GM12878 (cell line): ENCODE measurements at regions not wholly inside any gene's neighbourhood (a gene's known extent, or its start where the extent isn't known, plus 50 kb on each side); places are given as distances from the start of the nearest gene placed in this dataset.

ENCODE experiments used
- ATAC-seq: fragments of 200-7000 bp; cut with Tn5 transposase; 3 replicates; pipeline ENCODE4 v1.9.1; 2020; ENCODE audit warnings: mild to moderate bottlenecking, moderate library complexity
- BruUV-seq: library from RNA; stranded (reverse); fragments of 400-500 nt; replicated peaks from 2 replicates; lab custom pipeline; 2021; lab: Mats Ljungman, UMichigan
- CTCF ChIA-PET: fragments of 300-600 bp; sonication (Branson Sonifier 250); formaldehyde crosslinking; extraction: SDS; loops from one replicate; lab custom pipeline; 2021; ENCODE audit warnings: inconsistent platforms; lab: Yijun Ruan, JAX
- POLR2A ChIA-PET: fragments of 350-600 bp; formaldehyde crosslinking; extraction: SDS; loops from one replicate; lab custom pipeline; 2021; ENCODE audit warnings: inconsistent platforms; lab: Charles Lee
- RAD21 ChIA-PET: fragments of 300-600 bp; sonication (Branson Sonifier 250); formaldehyde crosslinking; loops from one replicate; lab custom pipeline; 2023; ENCODE audit warnings: antibody characterized with exemption; ENCODE audit not compliant: unreplicated experiment; lab: Charles Lee
- SMC1A ChIA-PET: fragments of 300-600 bp; sonication (Branson Sonifier 250); formaldehyde crosslinking; loops from one replicate; lab custom pipeline; 2023; ENCODE audit not compliant: unreplicated experiment, uncharacterized antibody; lab: Charles Lee
- DNase-seq: peaks from one replicate; pipeline ENCODE4 v3.0.0-alpha.2; 2011; ENCODE audit warnings: low read depth, low spot score
- FAIRE-seq: peaks from 3 replicates; lab custom pipeline; 2011; peaks lifted over from hg19 to GRCh38; lab: Jason Lieb, UNC
- H2AFZ ChIP-seq: 2 replicates; pipeline ENCODE4 v1.6.0; 2011; ENCODE audit warnings: low read depth, low read length, control low read depth; ENCODE audit not compliant: control insufficient read depth
- H3K27ac ChIP-seq: 2 replicates; pipeline ENCODE4 v1.5.1; 2011; ENCODE audit warnings: control low read depth; ENCODE audit not compliant: control insufficient read depth, insufficient read depth
- H3K27me3 ChIP-seq, 2 experiments: replicated peaks in 1 of 2; 2 replicates each; pipeline versions ENCODE4 v1.6.0 to v1.6.1; 2011; ENCODE audit warnings: low read length in 1 of 2; ENCODE audit not compliant: control insufficient read depth in 2 of 2, insufficient read depth in 2 of 2
- H3K36me3 ChIP-seq, 2 experiments: 2 replicates each; pipeline ENCODE4 v1.5.1; 2011; ENCODE audit warnings: low read length in 1 of 2; ENCODE audit not compliant: control insufficient read depth in 2 of 2, insufficient read depth in 2 of 2
- H3K4me1 ChIP-seq: 2 replicates; pipeline ENCODE4 v1.6.1; 2011; ENCODE audit warnings: mild to moderate bottlenecking, low read length, moderate library complexity, mixed read lengths; ENCODE audit not compliant: control insufficient read depth, insufficient read depth
- H3K4me2 ChIP-seq: 2 replicates; pipeline ENCODE4 v1.6.0; 2011; ENCODE audit warnings: control low read depth; ENCODE audit not compliant: control insufficient read depth, insufficient read depth
- H3K4me3 ChIP-seq: fragments of 200-600 bp; sonication (generic); 2 replicates; pipeline ENCODE4 v1.5.1; 2016
- H3K79me2 ChIP-seq: 2 replicates; pipeline ENCODE4 v1.6.0; 2011; ENCODE audit warnings: low read length; ENCODE audit not compliant: control insufficient read depth, insufficient read depth
- H3K9ac ChIP-seq: 2 replicates; pipeline ENCODE4 v1.8.0; 2011; ENCODE audit warnings: low read length, control low read depth, mixed read lengths; ENCODE audit not compliant: control insufficient read depth, insufficient read depth
- H3K9me3 ChIP-seq: replicated peaks from 3 replicates; pipeline ENCODE4 v1.5.1; 2011; ENCODE audit warnings: mild to moderate bottlenecking, low read length; ENCODE audit not compliant: control insufficient read depth, insufficient read depth
- H4K20me1 ChIP-seq: 2 replicates; pipeline ENCODE4 v1.6.0; 2011; ENCODE audit not compliant: control insufficient read depth, insufficient read depth
- CBX3 ChIP-seq: fragments of 200-600 bp; sonication (generic); IDR thresholded peaks from 2 replicates; pipeline ENCODE4 v1.6.1; 2016; ENCODE audit warnings: low read depth, borderline replicate concordance
- CHD1 ChIP-seq: IDR thresholded peaks from 2 replicates; pipeline ENCODE4 v1.6.1; 2012; ENCODE audit warnings: low read depth, low read length, improper control_type of control experiment
- DPF2 ChIP-seq: fragments of 450-650 bp; IDR thresholded peaks from 2 replicates; pipeline ENCODE4 v1.6.1; 2017; ENCODE audit warnings: mild to moderate bottlenecking
- IRF4 ChIP-seq: IDR thresholded peaks from 2 replicates; pipeline ENCODE4 v1.6.1; 2011; ENCODE audit warnings: low read depth, low read length
- MTA2 ChIP-seq: fragments of 450-650 bp; IDR thresholded peaks from 2 replicates; pipeline ENCODE4 v1.6.1; 2016; ENCODE audit warnings: low read depth, mild to moderate bottlenecking, moderate library complexity
- MXI1 ChIP-seq: fragments of 150-350 bp; IDR thresholded peaks from 2 replicates; pipeline ENCODE4 v1.6.1; 2011; ENCODE audit warnings: low read depth, mild to moderate bottlenecking, inconsistent platforms, low read length, improper control_type of control experiment
- MYB ChIP-seq: fragments of 150-350 bp; IDR thresholded peaks from 2 replicates; pipeline ENCODE4 v1.6.1; 2014; ENCODE audit warnings: mild to moderate bottlenecking, low read depth, low read length, borderline replicate concordance
- PAX8 ChIP-seq: fragments of 450-650 bp; IDR thresholded peaks from 2 replicates; pipeline ENCODE4 v1.6.1; 2017; ENCODE audit warnings: mild to moderate bottlenecking, moderate library complexity
- PML ChIP-seq: IDR thresholded peaks from 2 replicates; pipeline ENCODE4 v1.6.1; 2012; ENCODE audit warnings: low read length, inconsistent platforms
- STAT1 ChIP-seq: fragments of 450-650 bp; conservative IDR thresholded peaks from 2 replicates; pipeline ENCODE4 v1.6.1; 2014; ENCODE audit warnings: antibody characterized with exemption, mild to moderate bottlenecking
- STAT3 ChIP-seq: IDR thresholded peaks from 2 replicates; pipeline ENCODE4 v1.6.1; 2011; ENCODE audit warnings: low read depth, low read length, improper control_type of control experiment
- ZNF622 ChIP-seq: fragments of 450-650 bp; IDR thresholded peaks from 2 replicates; pipeline ENCODE4 v1.6.1; 2017; ENCODE audit warnings: mild to moderate bottlenecking, inconsistent platforms
- WGBS: methylation state at CpG from one replicate; pipeline ENCODE4 v1.1.6; 2016; ENCODE audit warnings: low lambda C conversion rate; ENCODE audit not compliant: insufficient replicate concordance, insufficient coverage; ENCODE audit errors: missing lambda C conversion rate; 5-methylcytosine and 5-hydroxymethylcytosine counted together
- in situ Hi-C: fragments of 300-500 bp; cut with MboI; formaldehyde crosslinking; loops from 9 replicates; pipeline ENCODE4 v1.14.3; 2018; ENCODE audit warnings: mixed read lengths
- intact Hi-C: fragments of 100-400 bp; cut with micrococcal nuclease; formaldehyde crosslinking; loops from one replicate; pipeline ENCODE4 v1.14.2; 2022; ENCODE audit not compliant: unreplicated experiment
- TF ChIP-seq, protein P1 (sequence below): fragments of 450-650 bp; formaldehyde crosslinking; IDR thresholded peaks from 2 replicates; pipeline ENCODE4 v1.4.0; 2022; ENCODE audit warnings: mild to moderate bottlenecking, moderate library complexity
- TF ChIP-seq, protein P2 (sequence below): IDR thresholded peaks from 2 replicates; pipeline ENCODE4 v1.6.1; 2012; ENCODE audit warnings: low read length, inconsistent platforms
- TF ChIP-seq, protein P3 (sequence below): IDR thresholded peaks from 2 replicates; pipeline ENCODE4 v1.6.1; 2011; ENCODE audit warnings: mild to moderate bottlenecking, low read depth, low read length, moderate library complexity; ENCODE audit not compliant: insufficient replicate concordance
- TF ChIP-seq, protein P4 (sequence below): IDR thresholded peaks from 2 replicates; pipeline ENCODE4 v1.6.1; 2011; ENCODE audit warnings: borderline replicate concordance, low read depth, mild to moderate bottlenecking, moderate library complexity, low read length; ENCODE audit not compliant: insufficient read depth, poor library complexity, severe bottlenecking
- TF ChIP-seq, protein P5 (sequence below): fragments of 450-650 bp; IDR thresholded peaks from 2 replicates; pipeline ENCODE4 v1.6.1; 2014; ENCODE audit warnings: mild to moderate bottlenecking

DNA sequence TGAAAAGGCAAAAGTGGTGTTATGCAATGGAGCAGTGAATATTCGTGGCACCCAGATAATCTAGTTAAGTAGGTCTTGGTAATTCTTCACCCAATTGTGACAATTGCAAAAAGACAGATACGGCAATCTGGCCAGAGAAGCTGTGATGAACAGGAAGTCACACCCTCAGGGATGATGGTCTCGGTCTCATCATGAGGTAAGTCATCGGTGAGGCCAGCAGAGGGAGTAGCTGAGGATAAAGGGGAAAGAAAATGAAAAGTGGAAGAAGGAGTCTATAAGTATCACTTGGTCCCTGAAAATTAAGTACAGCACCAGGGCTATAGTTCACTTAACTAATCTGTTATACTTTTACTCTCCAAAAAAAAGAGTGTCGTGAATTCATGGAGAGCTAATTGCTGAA lies 258.8 kb upstream of the NCAM2 start (continued):
- TF ChIP-seq, protein P1, sequence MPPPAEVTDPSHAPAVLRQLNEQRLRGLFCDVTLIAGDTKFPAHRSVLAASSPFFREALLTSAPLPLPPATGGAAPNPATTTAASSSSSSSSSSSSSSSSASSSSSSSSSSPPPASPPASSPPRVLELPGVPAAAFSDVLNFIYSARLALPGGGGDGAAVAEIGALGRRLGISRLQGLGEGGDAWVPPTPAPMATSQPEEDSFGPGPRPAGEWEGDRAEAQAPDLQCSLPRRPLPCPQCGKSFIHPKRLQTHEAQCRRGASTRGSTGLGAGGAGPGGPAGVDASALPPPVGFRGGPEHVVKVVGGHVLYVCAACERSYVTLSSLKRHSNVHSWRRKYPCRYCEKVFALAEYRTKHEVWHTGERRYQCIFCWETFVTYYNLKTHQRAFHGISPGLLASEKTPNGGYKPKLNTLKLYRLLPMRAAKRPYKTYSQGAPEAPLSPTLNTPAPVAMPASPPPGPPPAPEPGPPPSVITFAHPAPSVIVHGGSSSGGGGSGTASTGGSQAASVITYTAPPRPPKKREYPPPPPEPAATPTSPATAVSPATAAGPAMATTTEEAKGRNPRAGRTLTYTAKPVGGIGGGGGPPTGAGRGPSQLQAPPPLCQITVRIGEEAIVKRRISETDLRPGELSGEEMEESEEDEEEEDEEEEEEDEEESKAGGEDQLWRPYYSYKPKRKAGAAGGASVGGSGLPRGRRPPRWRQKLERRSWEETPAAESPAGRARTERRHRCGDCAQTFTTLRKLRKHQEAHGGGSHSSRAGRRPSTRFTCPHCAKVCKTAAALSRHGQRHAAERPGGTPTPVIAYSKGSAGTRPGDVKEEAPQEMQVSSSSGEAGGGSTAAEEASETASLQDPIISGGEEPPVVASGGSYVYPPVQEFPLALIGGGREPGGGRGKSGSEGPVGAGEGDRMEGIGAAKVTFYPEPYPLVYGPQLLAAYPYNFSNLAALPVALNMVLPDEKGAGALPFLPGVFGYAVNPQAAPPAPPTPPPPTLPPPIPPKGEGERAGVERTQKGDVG (CRISPR knock-in tag), result no peak
- TF ChIP-seq CHD1 (no peak), IRF4 (no peak), PML (no peak), CBX3 (no peak)

DNA sequence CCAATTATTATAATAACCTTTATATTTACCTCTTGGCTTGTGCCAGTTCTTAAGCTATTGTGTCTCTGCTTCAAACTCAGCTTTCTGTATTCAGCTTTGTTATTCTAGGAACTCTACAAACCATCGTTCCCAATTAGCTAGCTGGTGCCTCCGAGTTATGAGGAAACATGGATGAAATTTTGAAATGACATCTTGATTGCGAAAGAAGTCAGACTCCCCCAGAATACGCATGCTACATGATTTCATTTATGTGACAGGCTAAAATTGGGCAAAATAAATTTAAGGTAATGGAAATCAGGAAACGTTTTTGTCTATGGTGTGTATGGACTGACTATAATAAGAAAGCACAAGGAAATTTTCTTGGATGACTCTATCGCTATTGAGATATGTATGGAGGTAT lies 256.8 kb upstream of the NCAM2 start:
- Histone ChIP-seq H3K9me3 (no peaks in the 10 kb centered on the region; the same call in 2 of the 3 replicates), H3K4me3 (no peak overlapping the region), H3K9ac (no peak overlapping the region), H4K20me1 (no peaks in the 10 kb centered on the region), H3K4me2 (no peak overlapping the region), H3K36me3 (no peaks in the 10 kb centered on the region), H3K79me2 (no peaks in the 10 kb centered on the region), H2AFZ (no peak overlapping the region), H3K4me1 (no peaks in the 10 kb centered on the region), H3K27ac (no peak overlapping the region), H3K27me3 (no peaks in the 10 kb centered on the region)
- BruUV-seq, result no TSS peak
- in situ Hi-C loops (no loop called here), intact Hi-C loops (no loop called here)
- ChIA-PET RAD21 (no interaction called here), CTCF (no interaction called here), POLR2A (no interaction called here), SMC1A (no interaction called here)
- WGBS, result 25% methylated on average over 6 of the region's 6 CpGs
- ATAC-seq (no peak), DNase-seq (no peak), FAIRE-seq (no peak)
- TF ChIP-seq MYB (no peak), DPF2 (no peak), PAX8 (no peak), MXI1 (no peak), STAT3 (no peak), MTA2 (no peak), STAT1 (no peak), ZNF622 (no peak)
- TF ChIP-seq, protein P2, sequence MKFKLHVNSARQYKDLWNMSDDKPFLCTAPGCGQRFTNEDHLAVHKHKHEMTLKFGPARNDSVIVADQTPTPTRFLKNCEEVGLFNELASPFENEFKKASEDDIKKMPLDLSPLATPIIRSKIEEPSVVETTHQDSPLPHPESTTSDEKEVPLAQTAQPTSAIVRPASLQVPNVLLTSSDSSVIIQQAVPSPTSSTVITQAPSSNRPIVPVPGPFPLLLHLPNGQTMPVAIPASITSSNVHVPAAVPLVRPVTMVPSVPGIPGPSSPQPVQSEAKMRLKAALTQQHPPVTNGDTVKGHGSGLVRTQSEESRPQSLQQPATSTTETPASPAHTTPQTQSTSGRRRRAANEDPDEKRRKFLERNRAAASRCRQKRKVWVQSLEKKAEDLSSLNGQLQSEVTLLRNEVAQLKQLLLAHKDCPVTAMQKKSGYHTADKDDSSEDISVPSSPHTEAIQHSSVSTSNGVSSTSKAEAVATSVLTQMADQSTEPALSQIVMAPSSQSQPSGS, result no peak
- TF ChIP-seq, protein P3, sequence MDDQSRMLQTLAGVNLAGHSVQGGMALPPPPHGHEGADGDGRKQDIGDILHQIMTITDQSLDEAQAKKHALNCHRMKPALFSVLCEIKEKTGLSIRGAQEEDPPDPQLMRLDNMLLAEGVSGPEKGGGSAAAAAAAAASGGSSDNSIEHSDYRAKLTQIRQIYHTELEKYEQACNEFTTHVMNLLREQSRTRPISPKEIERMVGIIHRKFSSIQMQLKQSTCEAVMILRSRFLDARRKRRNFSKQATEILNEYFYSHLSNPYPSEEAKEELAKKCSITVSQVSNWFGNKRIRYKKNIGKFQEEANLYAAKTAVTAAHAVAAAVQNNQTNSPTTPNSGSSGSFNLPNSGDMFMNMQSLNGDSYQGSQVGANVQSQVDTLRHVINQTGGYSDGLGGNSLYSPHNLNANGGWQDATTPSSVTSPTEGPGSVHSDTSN, result no peak
- TF ChIP-seq, protein P4, sequence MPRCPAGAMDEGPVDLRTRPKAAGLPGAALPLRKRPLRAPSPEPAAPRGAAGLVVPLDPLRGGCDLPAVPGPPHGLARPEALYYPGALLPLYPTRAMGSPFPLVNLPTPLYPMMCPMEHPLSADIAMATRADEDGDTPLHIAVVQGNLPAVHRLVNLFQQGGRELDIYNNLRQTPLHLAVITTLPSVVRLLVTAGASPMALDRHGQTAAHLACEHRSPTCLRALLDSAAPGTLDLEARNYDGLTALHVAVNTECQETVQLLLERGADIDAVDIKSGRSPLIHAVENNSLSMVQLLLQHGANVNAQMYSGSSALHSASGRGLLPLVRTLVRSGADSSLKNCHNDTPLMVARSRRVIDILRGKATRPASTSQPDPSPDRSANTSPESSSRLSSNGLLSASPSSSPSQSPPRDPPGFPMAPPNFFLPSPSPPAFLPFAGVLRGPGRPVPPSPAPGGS, result no peak
- TF ChIP-seq, protein P5, sequence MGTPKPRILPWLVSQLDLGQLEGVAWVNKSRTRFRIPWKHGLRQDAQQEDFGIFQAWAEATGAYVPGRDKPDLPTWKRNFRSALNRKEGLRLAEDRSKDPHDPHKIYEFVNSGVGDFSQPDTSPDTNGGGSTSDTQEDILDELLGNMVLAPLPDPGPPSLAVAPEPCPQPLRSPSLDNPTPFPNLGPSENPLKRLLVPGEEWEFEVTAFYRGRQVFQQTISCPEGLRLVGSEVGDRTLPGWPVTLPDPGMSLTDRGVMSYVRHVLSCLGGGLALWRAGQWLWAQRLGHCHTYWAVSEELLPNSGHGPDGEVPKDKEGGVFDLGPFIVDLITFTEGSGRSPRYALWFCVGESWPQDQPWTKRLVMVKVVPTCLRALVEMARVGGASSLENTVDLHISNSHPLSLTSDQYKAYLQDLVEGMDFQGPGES, result no peak
